Right cardiac atrium (tissue), 5 donors: ENCODE measurements at regions not wholly inside any gene's neighbourhood (a gene's known extent, or its start where the extent isn't known, plus 50 kb on each side); places are given as distances from the start of the nearest gene placed in this dataset.
"Not testable (repeated sequence)": the region's sequence is repeated elsewhere in the genome, so short reads cannot be mapped to it uniquely, and the experiment has no call there.

Source experiments
- ATAC-seq, 2 donors: fragments of 200-7000 bp; cut with Tn5 transposase; one replicate each; pipeline versions ENCODE4 v1.8.0 to v1.9.1; 2020; ENCODE audit warnings: moderate library complexity in 2 of 2, mild to moderate bottlenecking in 1 of 2
- DNase-seq, 3 donors: peaks; one replicate each; pipeline ENCODE4 v3.0.0-alpha.2; 2020
- H3K27ac ChIP-seq: one replicate; pipeline ENCODE4 v1.5.1; 2013; ENCODE audit warnings: mild to moderate bottlenecking, low read length, control low read depth, moderate library complexity
- H3K27me3 ChIP-seq: one replicate; pipeline ENCODE4 v1.6.1; 2013; ENCODE audit not compliant: control insufficient read depth, insufficient read depth
- H3K4me1 ChIP-seq: one replicate; pipeline ENCODE4 v1.6.1; 2013; ENCODE audit warnings: low read length; ENCODE audit not compliant: control insufficient read depth, insufficient read depth
- H3K4me3 ChIP-seq: one replicate; pipeline ENCODE4 v1.5.1; 2013; ENCODE audit warnings: low read length, control low read depth
- H3K9me3 ChIP-seq: one replicate; pipeline ENCODE4 v1.6.1; 2013; ENCODE audit warnings: low read length; ENCODE audit not compliant: control insufficient read depth
- WGBS: extraction: QIAGEN DNeasy Blood & Tissue Kit; methylation state at CpG from one replicate; pipeline ENCODE4 v1.1.7; 2013; 5-methylcytosine and 5-hydroxymethylcytosine counted together
- intact Hi-C, 4 donors: fragments of 100-400 bp; cut with DNase I; formaldehyde crosslinking; loops; one replicate each; pipeline versions ENCODE4 v1.11.0 to v1.14.0; 2022 to 2023
- donor health status: healthy with polysubstance abuse.
- donor health status: DM: no; HTN: yes; CAD: no.
- donor health status: DM: no; HTN: no; CAD: no.
- donor health status: DM: no; HTN: yes; CAD: no; lungs with severe emphysema.
- donor health status: DM: yes; HTN: yes; CAD: no.

GRCh38 chr11:54797906-54798305 lies 91.3 kb downstream of the OR4A5 start:
- H3K4me1 ChIP-seq, H3K27me3 ChIP-seq, H3K4me3 ChIP-seq, ATAC-seq, intact Hi-C loops, H3K9me3 ChIP-seq, H3K27ac ChIP-seq: not testable (repeated sequence)
- peak in 2 of 3 donors; percentile 3 for DNase-seq
- 58% methylated on average over 5 of the region's 5 CpGs for WGBS

DNA sequence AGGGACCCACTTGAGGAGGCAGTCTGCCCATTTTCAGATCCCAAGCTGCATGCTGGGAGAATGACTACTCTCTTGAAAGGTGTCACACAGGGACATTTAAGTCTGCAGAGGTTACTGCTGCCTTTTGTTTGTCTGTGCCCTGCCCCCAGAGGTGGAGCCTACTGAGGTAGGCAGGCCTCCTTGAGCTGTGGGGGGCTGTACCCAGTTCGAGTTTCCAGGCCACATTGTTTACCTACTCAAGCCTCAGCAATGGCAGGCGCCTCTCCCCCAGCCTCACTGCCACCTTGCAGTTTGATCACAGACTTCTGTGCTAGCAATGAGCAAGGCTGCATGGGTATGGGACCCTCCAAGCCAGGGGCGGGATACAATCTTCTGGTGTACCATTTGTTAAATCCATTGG lies 126.0 kb downstream of the OR4A5 start:
- peak in 1 of 3 donors; percentile 17 for DNase-seq
- intact Hi-C loops: no loop called here

DNA sequence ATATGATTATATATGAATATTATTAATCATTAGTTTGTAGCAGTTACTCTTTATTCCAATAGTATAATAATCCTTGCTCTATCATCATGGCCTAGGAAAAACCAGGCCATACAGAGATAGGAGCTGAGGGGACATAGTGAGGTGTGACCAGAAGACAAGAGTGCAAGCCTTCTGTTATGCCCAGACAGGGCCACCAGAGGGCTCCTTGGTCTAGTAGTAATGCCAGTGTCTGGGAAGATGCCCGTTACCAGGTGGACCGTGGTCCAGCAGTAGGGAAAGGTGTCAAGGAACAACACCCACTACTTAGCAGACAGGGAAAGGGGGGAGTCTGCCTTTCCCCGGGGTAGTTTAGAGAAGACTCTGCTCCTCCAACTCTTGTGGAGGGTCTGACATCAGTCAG lies 148.4 kb downstream of the OR4A5 start:
- H3K27me3 ChIP-seq, DNase-seq, H3K4me3 ChIP-seq, intact Hi-C loops, H3K4me1 ChIP-seq, H3K27ac ChIP-seq, ATAC-seq, H3K9me3 ChIP-seq: not testable (repeated sequence)
- WGBS: 69% methylated on average over 3 of the region's 3 CpGs

More for the DNA sequence above, 126.0 kb downstream of the OR4A5 start:
- no peaks in the 10 kb centered on the region for H3K4me1 ChIP-seq
- no peak for ATAC-seq
- no peak overlapping the region for H3K4me3 ChIP-seq
- H3K9me3 ChIP-seq: no peaks in the 10 kb centered on the region
- H3K27me3 ChIP-seq: no peaks in the 10 kb centered on the region
- 38% methylated on average over 3 of the region's 3 CpGs for WGBS
- H3K27ac ChIP-seq: no peak overlapping the region
